K562 (cell line): ENCODE measurements at regions not wholly inside any gene's neighbourhood (a gene's known extent, or its start where the extent isn't known, plus 50 kb on each side); places are given as distances from the start of the nearest gene placed in this dataset.

ENCODE experiments used
- ATF6 ChIP-seq: sonication (generic); formaldehyde crosslinking; IDR thresholded peaks from 2 replicates; pipeline ENCODE4 v1.4.0; 2020; ENCODE audit warnings: mild to moderate bottlenecking, missing genetic modification reagents
- CHD2 ChIP-seq: IDR thresholded peaks from 2 replicates; pipeline ENCODE4 v1.6.1; 2011; ENCODE audit warnings: low read depth, low read length
- CREB5 ChIP-seq: fragments of 250-450 bp; sonication (Bioruptor Pico); IDR thresholded peaks from 2 replicates; pipeline ENCODE4 v1.5.0; 2020; ENCODE audit warnings: mild to moderate bottlenecking
- CTCF ChIP-seq, 3 experiments: IDR thresholded peaks in 2 of 3; conservative IDR thresholded peaks in 1 of 3; 2 replicates each; pipeline ENCODE4 v1.5.1; 2011 to 2012; ENCODE audit warnings: low read length in 3 of 3, mild to moderate bottlenecking in 3 of 3, control low read depth in 2 of 3, improper control_type of control experiment in 1 of 3, inconsistent platforms in 1 of 3, low read depth in 1 of 3, mixed read lengths in 1 of 3, moderate library complexity in 1 of 3; ENCODE audit not compliant: insufficient read depth in 2 of 3
- ESRRB ChIP-seq: fragments of 250-450 bp; sonication (Bioruptor Pico); IDR thresholded peaks from 2 replicates; pipeline ENCODE4 v1.5.0; 2020; ENCODE audit warnings: mild to moderate bottlenecking, moderate library complexity, borderline replicate concordance
- FOS ChIP-seq: IDR thresholded peaks from 3 replicates; pipeline ENCODE4 v1.6.1; 2011; ENCODE audit not compliant: insufficient read length; ENCODE audit errors: extremely low read depth
- LARP7 ChIP-seq: fragments of 450-650 bp; IDR thresholded peaks from 2 replicates; pipeline ENCODE4 v1.6.1; 2016
- MECOM ChIP-seq: fragments of 250-450 bp; sonication (Bioruptor Pico); IDR thresholded peaks from 2 replicates; pipeline ENCODE4 v1.8.0; 2022; ENCODE audit warnings: inconsistent platforms
- RFX5 ChIP-seq: IDR thresholded peaks from 2 replicates; pipeline ENCODE4 v1.6.1; 2011; ENCODE audit warnings: low read depth, mild to moderate bottlenecking, improper control_type of control experiment, low read length
- SIN3B ChIP-seq: fragments of 450-650 bp; IDR thresholded peaks from 2 replicates; pipeline ENCODE4 v1.6.1; 2017; ENCODE audit warnings: low read depth, mild to moderate bottlenecking, moderate library complexity
- SMARCA5 ChIP-seq: fragments of 450-650 bp; IDR thresholded peaks from 2 replicates; pipeline ENCODE4 v1.6.1; 2016
- TAF7 ChIP-seq: fragments of 450-650 bp; IDR thresholded peaks from 2 replicates; pipeline ENCODE4 v1.6.1; 2016; ENCODE audit warnings: missing genetic modification characterization, missing compliant biosample characterization
- TARDBP ChIP-seq: fragments of 450-650 bp; IDR thresholded peaks from 2 replicates; pipeline ENCODE4 v1.6.1; 2016
- ZNF785 ChIP-seq: fragments of 250-450 bp; sonication (Bioruptor Pico); IDR thresholded peaks from 2 replicates; pipeline ENCODE4 v1.4.0; 2020; ENCODE audit warnings: mild to moderate bottlenecking

- TF ChIP-seq TARDBP (no peak), CHD2 (no peak), SMARCA5 (no peak), CREB5 (CRISPR knock-in tag) (no peak), ESRRB (CRISPR knock-in tag) (no peak), SIN3B (no peak), LARP7 (no peak), MECOM (CRISPR knock-in tag) (no peak), ZNF785 (no peak), CTCF (IDR thresholded peaks at IDR 0.05 in 2 of 3, conservative IDR thresholded peaks at IDR 0.05 in 1 of 3; ENCODE audit: insufficient read depth in 2 of 3, low read depth in 1 of 3, low read length in 3 of 3) (no peak), TAF7 (tag) (no peak), FOS (no peak), RFX5 (no peak), ATF6 (CRISPR knock-in tag) (no peak)
Observed at GRCh38 chr3:194247350-194247740, 103.8 kb downstream of the CPN2 start.
